HL-60 (cell line): ENCODE measurements at regions not wholly inside any gene's neighbourhood (a gene's known extent, or its start where the extent isn't known, plus 50 kb on each side); places are given as distances from the start of the nearest gene placed in this dataset.
"Not testable (repeated sequence)": the region's sequence is repeated elsewhere in the genome, so short reads cannot be mapped to it uniquely, and the experiment has no call there.

ENCODE experiments used
- DNase-seq, 2 experiments: peaks; one replicate each; pipeline ENCODE4 v3.0.0-alpha.2; 2010 to 2020; ENCODE audit warnings: low read depth in 1 of 2, low spot score in 1 of 2
- H3K27ac ChIP-seq: fragments of 250-450 bp; sonication (Bioruptor Pico); replicated peaks from 2 replicates; pipeline ENCODE4 v1.5.1; 2020; ENCODE audit warnings: mild to moderate bottlenecking, moderate library complexity
- H3K27me3 ChIP-seq: fragments of 250-450 bp; sonication (Bioruptor Pico); 2 replicates; pipeline ENCODE4 v1.5.1; 2021; ENCODE audit warnings: mild to moderate bottlenecking, moderate library complexity; ENCODE audit not compliant: insufficient read depth, poor library complexity, severe bottlenecking
- H3K4me3 ChIP-seq: replicated peaks from 2 replicates; pipeline ENCODE4 v1.5.1; 2011; ENCODE audit warnings: mild to moderate bottlenecking, control low read depth, low read length; ENCODE audit not compliant: insufficient read depth
- CTCF ChIP-seq: IDR thresholded peaks from one replicate; pipeline ENCODE4 v1.5.1; 2011; ENCODE audit warnings: low read length, control low read depth, inconsistent platforms; ENCODE audit not compliant: insufficient read depth
- GABPA ChIP-seq: IDR thresholded peaks from 2 replicates; pipeline ENCODE4 v1.6.1; 2012; ENCODE audit warnings: low read depth
- POLR2AphosphoS5 ChIP-seq: IDR thresholded peaks from 2 replicates; pipeline ENCODE4 v1.6.1; 2012; ENCODE audit warnings: low read depth
- REST ChIP-seq: IDR thresholded peaks from 2 replicates; pipeline ENCODE4 v1.6.1; 2012; ENCODE audit warnings: low read depth; ENCODE audit not compliant: insufficient replicate concordance
- SPI1 ChIP-seq: IDR thresholded peaks from 2 replicates; pipeline ENCODE4 v1.6.1; 2012; ENCODE audit warnings: low read depth, mild to moderate bottlenecking, borderline replicate concordance

- Histone ChIP-seq H3K27me3 (no peaks in the 10 kb centered on the region), H3K4me3 (no peak overlapping the region), H3K27ac (no peak overlapping the region)
- no peak for TF ChIP-seq CTCF
- no peak for TF ChIP-seq REST
- TF ChIP-seq SPI1 = no peak
- TF ChIP-seq GABPA = no peak
- TF ChIP-seq POLR2AphosphoS5 = no peak
- DNase-seq = no peak
Observed at GRCh38 chr14:48614003-48614402, 938.6 kb upstream of the MDGA2 start.

DNA sequence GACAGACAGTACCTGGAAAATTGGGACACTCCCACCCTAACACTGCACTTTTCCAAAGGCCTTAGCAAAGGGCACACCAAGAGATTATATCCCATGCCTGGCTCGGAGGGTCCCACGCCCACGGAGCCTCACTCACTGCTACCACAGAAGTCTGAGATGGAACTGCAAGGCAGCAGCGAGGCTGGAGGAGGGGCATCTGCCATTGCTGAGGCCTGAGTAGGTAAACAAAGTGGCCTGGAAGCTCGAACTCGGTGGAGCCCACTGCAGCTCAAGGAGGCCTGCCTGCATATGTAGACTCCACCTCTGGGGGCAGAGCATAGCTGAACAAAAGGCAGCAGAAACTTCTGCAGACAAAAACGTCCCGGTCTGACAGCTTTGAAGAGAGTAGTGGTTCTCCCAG is 931.6 kb upstream of the MDGA2 start:
- DNase-seq, H3K27me3 ChIP-seq, H3K27ac ChIP-seq, H3K4me3 ChIP-seq: not testable (repeated sequence)

GRCh38 chr14:48598458-48598857 is 923.1 kb upstream of the MDGA2 start:
- TF ChIP-seq REST (no peak), SPI1 (no peak), GABPA (no peak), CTCF (no peak), POLR2AphosphoS5 (no peak)
- Histone ChIP-seq H3K4me3 (no peak overlapping the region), H3K27ac (no peak overlapping the region), H3K27me3 (no peaks in the 10 kb centered on the region)
- DNase-seq = no peak

DNA sequence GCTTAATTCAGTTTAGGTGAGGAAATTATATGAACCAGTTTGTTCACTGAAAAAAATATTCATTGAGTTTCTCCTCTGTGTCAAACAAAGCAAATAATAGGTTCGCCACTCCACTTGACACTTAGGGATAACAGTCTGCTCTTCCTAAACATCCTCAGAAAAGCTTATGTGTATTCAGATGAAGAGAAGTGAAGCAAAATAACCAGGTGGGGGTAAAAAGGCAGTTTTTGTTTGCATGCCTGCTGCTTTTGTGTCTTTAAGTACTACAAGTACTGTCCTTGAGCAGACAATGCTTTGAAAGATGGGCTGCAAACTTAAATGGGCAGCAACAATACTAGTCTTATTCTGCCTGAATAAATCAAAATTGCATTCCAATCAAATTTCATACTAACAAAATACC is 910.7 kb upstream of the MDGA2 start:
- DNase-seq = no peak
- Histone ChIP-seq H3K27ac (no peak overlapping the region), H3K4me3 (no peak overlapping the region), H3K27me3 (no peaks in the 10 kb centered on the region)
- TF ChIP-seq GABPA (no peak), REST (no peak), SPI1 (no peak), POLR2AphosphoS5 (no peak), CTCF (no peak)
